ENCODE measurements at regions not wholly inside any gene's neighbourhood (a gene's known extent, or its start where the extent isn't known, plus 50 kb on each side); places are given as distances from the start of the nearest gene placed in this dataset.

DNA sequence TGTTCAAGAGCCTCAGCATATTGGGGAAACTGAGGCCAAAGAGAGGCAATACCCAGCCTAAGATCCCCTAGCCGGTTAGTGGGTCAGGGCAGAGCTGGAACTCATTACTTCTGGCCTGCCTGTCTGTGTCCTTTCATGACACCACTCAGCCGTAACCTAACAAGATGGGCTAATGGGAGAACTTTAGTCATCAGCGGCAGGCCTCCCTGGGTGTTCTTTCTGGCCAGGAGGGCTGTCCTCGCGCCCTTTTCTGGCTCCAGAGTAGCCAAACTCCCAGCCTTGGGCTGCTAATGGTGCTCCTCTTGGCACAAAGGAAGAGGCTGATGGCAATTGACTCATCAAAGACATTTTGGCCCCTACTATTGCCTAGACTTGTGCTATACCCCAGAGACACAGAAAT is 76.6 kb downstream of the NCR2 start:
- H3K27ac ChIP-seq = no peak overlapping the region
- no peak for DNase-seq (ENCODE audit: low spot score)
- ChIA-PET POLR2A (ENCODE audit: low non-redundant PET) (no interaction called here), CTCF (interaction anchor here (0.6 to 2.1 kb wide), 3 partner anchors 9 to 52 kb away, joined by 3 to 7 read pairs (median 4); no protein-coding TSS in a partner anchor)
- TF ChIP-seq, protein P1, sequence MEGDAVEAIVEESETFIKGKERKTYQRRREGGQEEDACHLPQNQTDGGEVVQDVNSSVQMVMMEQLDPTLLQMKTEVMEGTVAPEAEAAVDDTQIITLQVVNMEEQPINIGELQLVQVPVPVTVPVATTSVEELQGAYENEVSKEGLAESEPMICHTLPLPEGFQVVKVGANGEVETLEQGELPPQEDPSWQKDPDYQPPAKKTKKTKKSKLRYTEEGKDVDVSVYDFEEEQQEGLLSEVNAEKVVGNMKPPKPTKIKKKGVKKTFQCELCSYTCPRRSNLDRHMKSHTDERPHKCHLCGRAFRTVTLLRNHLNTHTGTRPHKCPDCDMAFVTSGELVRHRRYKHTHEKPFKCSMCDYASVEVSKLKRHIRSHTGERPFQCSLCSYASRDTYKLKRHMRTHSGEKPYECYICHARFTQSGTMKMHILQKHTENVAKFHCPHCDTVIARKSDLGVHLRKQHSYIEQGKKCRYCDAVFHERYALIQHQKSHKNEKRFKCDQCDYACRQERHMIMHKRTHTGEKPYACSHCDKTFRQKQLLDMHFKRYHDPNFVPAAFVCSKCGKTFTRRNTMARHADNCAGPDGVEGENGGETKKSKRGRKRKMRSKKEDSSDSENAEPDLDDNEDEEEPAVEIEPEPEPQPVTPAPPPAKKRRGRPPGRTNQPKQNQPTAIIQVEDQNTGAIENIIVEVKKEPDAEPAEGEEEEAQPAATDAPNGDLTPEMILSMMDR (conservative IDR thresholded peaks at IDR 0.05; ENCODE audit: low read depth) = no peak

DNA sequence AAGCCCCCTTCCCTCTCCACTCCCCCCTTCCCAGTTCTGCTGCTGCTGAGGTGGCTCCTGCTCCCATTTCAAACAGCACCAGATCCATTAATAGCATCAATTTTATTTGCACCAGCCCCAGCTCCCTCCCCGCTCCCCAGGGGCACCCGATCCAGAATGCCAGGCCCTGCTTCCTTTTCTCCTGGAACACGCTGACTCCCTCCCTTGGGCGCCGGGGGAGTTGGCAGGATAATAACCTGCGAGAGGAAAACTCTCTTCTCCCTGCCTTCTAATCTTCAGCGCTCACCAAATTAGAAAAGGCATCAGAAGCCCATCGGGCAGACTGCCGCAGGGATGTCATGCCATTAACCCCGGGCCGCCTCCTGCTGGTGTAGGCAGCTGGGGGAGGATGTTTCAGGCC is 77.8 kb downstream of the NCR2 start:
- H3K27ac ChIP-seq = no peak overlapping the region
- ChIA-PET CTCF (no interaction called here), POLR2A (ENCODE audit: low non-redundant PET) (no interaction called here)
- TF ChIP-seq, protein P1 (conservative IDR thresholded peaks at IDR 0.05; ENCODE audit: low read depth) = no peak
- DNase-seq (ENCODE audit: low spot score) = no peak

DNA sequence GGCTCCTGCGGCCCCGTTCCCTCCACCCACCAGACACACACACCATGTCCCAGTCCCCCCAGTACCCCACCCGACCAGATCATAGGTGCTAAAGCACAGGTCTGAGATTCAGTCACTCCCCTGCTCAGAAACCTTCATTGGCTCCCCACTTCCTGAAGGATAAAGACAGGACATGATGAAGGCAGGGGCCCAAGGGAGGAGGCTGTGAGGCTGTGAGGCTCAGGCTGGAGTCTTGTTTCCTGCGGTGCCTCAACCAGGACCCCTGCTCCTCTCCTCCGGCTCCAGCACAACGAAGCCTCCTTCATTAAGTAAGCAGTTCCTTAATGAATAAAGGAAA is 81.1 kb downstream of the NCR2 start:
- ChIA-PET CTCF (interaction anchor here (0.6 to 0.7 kb wide), 2 partner anchors 22 to 66 kb away, joined by 3 to 4 read pairs; no protein-coding TSS in a partner anchor), POLR2A (ENCODE audit: low non-redundant PET) (no interaction called here)
- H3K27ac ChIP-seq = no peak overlapping the region
- DNase-seq (ENCODE audit: low spot score) = no peak
- TF ChIP-seq, protein P1 (conservative IDR thresholded peaks at IDR 0.05; ENCODE audit: low read depth) = no peak

DNA sequence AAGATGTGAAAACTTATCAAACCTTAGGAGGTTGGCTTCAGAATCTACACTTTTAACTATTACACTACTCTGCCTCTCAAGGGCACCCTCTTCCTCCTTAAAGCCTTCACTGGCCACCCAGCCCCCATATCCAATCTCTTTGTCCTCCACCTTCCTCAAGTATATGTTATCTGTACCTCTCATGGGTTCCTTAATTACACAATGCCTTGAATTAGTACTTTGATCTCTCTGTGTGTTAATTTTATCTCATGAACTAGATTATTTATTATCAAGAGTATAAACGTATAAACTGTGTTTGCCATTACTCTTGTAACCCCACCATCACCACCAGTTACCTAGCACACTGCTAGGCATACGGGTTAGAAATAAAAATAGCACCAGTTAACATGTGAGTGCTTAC is 83.3 kb downstream of the NCR2 start:
- TF ChIP-seq, protein P1 (conservative IDR thresholded peaks at IDR 0.05; ENCODE audit: low read depth) = no peak
- no peak for DNase-seq (ENCODE audit: low spot score)
- no peak overlapping the region for H3K27ac ChIP-seq
- ChIA-PET POLR2A (ENCODE audit: low non-redundant PET) (no interaction called here), CTCF (interaction anchor here (0.6 kb wide), 1 partner anchor 25 kb away, joined by 4 read pairs; no protein-coding TSS in a partner anchor)

DNA sequence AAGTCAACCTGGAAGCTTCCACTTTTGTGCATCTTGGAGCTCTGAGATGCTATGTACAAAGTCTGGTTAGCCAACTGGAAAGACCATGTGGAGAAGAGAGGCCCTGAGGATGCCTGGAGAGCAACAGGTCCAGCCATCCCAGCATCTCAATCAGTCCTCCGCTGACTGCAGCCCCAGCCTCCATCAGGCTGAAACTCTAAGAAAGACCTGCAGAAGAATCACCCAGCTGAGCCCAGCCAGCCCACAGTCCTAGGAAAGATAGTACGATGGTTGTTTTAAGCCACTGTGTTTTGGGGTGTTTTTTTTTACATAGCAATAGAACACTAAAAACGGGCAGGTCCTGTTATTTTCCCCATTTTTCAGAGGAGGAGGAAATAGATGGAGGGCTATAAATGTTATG is 84.0 kb downstream of the NCR2 start:
- CTCF ChIA-PET = no interaction called here
- POLR2A ChIA-PET (ENCODE audit: low non-redundant PET) = no interaction called here
- H3K27ac ChIP-seq = no peak overlapping the region
- TF ChIP-seq, protein P1 (conservative IDR thresholded peaks at IDR 0.05; ENCODE audit: low read depth) = no peak
- no peak for DNase-seq (ENCODE audit: low spot score)

DNA sequence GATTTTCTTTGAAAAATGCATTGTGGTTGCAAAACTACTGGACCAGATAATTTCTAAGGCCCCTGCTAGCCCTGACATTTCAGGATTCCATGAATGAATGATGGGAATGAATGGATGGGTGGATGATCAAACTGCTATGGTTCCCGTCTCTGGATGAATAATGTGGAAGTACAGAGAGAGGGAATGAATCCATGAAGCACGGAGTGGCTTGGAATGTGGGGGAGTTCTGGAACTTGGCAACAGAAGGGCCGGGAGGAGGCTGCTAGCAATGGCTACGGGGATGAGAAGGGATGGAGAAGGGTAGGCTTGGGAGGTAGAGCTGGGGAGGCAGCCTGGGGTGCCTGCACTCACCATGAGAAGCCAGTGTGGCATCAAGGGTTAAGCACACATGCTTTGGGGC is 84.8 kb downstream of the NCR2 start:
- ChIA-PET POLR2A (ENCODE audit: low non-redundant PET) (no interaction called here), CTCF (no interaction called here)
- TF ChIP-seq, protein P1 (conservative IDR thresholded peaks at IDR 0.05; ENCODE audit: low read depth) = no peak
- no peak overlapping the region for H3K27ac ChIP-seq
- DNase-seq (ENCODE audit: low spot score) = no peak

DNA sequence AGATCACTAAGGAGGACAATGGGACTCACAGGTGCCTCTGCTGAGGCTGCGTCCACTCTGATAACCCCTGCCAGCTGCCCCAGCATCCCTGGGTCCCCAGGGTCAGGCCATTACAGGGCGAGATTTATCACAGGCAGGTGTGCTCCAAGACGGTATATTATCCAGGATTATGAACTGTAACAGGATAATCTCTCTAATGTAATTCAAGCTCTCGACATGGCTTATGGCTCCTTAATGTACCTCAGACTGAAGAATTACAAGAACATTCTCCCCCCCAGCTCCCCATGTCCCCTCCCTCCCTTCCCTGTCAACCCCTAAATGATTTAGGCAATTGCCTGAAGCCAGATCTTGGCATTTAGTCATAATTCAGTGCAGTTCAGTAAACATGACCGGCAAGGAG is 86.8 kb downstream of the NCR2 start:
- no peak for DNase-seq (ENCODE audit: low spot score)
- no peak overlapping the region for H3K27ac ChIP-seq
- POLR2A ChIA-PET (ENCODE audit: low non-redundant PET) = no interaction called here
- TF ChIP-seq, protein P1 (conservative IDR thresholded peaks at IDR 0.05; ENCODE audit: low read depth) = no peak
- CTCF ChIA-PET = interaction anchor here (0.6 to 1.4 kb wide), 2 partner anchors 47 to 54 kb away, joined by 3 to 5 read pairs; no protein-coding TSS in a partner anchor
